ENCODE measurements at regions not wholly inside any gene's neighbourhood (a gene's known extent, or its start where the extent isn't known, plus 50 kb on each side); places are given as distances from the start of the nearest gene placed in this dataset.

DNA sequence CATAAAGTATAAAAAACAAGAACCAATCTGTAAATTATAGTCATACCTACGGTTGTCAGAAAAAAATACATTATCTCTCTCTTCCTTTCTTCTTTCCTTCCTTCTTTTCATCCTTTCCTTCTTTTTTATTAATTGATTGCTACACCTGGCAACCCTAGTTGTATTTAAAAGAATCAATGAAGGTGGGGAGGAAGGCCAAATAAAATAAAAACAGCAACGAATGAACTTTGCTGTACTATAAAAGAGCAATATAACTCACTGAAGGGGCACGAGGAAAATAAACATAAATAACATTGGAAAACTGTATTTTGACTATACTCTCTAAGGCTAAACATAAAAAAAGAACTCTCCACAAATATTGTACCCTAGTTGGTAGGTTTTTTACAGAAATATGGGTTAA lies 898.2 kb upstream of the USP15 start:
- intact Hi-C loops (cut with DNase I, micrococcal nuclease) = no loop called here
- DNase-seq (no peak), ATAC-seq (ENCODE audit: poor library complexity) (no peak)
- no peaks in the 10 kb centered on the region for H3K4me1 Mint-ChIP-seq (ENCODE audit: low read depth)
- H3K4me3 ChIP-seq (ENCODE audit: low read length) = no peak overlapping the region
- no peaks in the 10 kb centered on the region for H3K36me3 ChIP-seq (ENCODE audit: insufficient read depth, low read length)
- H3K9me3 ChIP-seq (ENCODE audit: control insufficient read depth in 1 of 2, insufficient read depth in 1 of 2, low read length in 2 of 2) = peaks cover 0 to 15% of the 10 kb centered on the region in 2 experiments
- no peak overlapping the region for H3K27ac Mint-ChIP-seq
- H3K27me3 Mint-ChIP-seq = no peaks in the 10 kb centered on the region
- no peaks in the 10 kb centered on the region for H3K27me3 ChIP-seq (ENCODE audit: control insufficient read depth in 1 of 2, insufficient read depth in 2 of 2, low read length in 2 of 2)
- TF ChIP-seq, protein P1, sequence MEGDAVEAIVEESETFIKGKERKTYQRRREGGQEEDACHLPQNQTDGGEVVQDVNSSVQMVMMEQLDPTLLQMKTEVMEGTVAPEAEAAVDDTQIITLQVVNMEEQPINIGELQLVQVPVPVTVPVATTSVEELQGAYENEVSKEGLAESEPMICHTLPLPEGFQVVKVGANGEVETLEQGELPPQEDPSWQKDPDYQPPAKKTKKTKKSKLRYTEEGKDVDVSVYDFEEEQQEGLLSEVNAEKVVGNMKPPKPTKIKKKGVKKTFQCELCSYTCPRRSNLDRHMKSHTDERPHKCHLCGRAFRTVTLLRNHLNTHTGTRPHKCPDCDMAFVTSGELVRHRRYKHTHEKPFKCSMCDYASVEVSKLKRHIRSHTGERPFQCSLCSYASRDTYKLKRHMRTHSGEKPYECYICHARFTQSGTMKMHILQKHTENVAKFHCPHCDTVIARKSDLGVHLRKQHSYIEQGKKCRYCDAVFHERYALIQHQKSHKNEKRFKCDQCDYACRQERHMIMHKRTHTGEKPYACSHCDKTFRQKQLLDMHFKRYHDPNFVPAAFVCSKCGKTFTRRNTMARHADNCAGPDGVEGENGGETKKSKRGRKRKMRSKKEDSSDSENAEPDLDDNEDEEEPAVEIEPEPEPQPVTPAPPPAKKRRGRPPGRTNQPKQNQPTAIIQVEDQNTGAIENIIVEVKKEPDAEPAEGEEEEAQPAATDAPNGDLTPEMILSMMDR (IDR thresholded peaks at IDR 0.05) = no peak
- no peaks in the 10 kb centered on the region for H3K9me3 Mint-ChIP-seq
- H3K4me3 Mint-ChIP-seq = no peak overlapping the region
- no peaks in the 10 kb centered on the region for H3K36me3 Mint-ChIP-seq (ENCODE audit: low read depth)
- ChIA-PET POLR2A (no interaction called here), CTCF (no interaction called here)
- H3K4me1 ChIP-seq (ENCODE audit: insufficient read depth, low read length) = no peaks in the 10 kb centered on the region
- H3K27ac ChIP-seq (ENCODE audit: low read depth in 1 of 2, low read length in 2 of 2) = no peak overlapping the region

DNA sequence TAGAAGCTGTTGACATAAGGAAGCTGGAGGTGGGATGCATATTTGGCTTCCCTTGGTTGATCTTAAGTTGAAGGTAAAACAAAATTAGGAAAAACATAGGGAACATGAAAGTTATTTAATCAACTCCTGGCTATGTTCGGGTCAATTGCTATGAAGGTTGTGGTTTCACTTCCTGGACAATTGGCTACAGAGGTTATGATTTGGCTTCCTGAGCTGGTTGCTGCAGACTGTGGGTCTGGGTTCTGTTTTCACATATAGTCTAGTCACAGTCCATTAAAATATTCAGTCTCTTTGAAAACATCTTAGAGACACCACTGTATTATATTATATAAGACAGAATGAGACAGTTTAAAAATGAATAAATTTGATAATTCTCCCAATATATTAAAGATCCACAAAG lies 895.2 kb upstream of the USP15 start:
- CTCF ChIA-PET = no interaction called here
- Mint-ChIP-seq H3K9me3 (no peaks in the 10 kb centered on the region), H3K4me3 (no peak overlapping the region), H3K27me3 (no peaks in the 10 kb centered on the region), H3K27ac (no peak overlapping the region), H3K4me1 (ENCODE audit: low read depth) (no peaks in the 10 kb centered on the region), H3K36me3 (ENCODE audit: low read depth) (no peaks in the 10 kb centered on the region)
- no peaks in the 10 kb centered on the region for H3K36me3 ChIP-seq (ENCODE audit: insufficient read depth, low read length)
- H3K27me3 ChIP-seq (ENCODE audit: control insufficient read depth in 1 of 2, insufficient read depth in 2 of 2, low read length in 2 of 2) = no peaks in the 10 kb centered on the region
- no peaks in the 10 kb centered on the region for H3K4me1 ChIP-seq (ENCODE audit: insufficient read depth, low read length)
- POLR2A ChIA-PET = no interaction called here
- H3K4me3 ChIP-seq (ENCODE audit: low read length) = no peak overlapping the region
- H3K27ac ChIP-seq (ENCODE audit: low read depth in 1 of 2, low read length in 2 of 2) = no peak overlapping the region
- TF ChIP-seq, protein P1 (IDR thresholded peaks at IDR 0.05) = no peak
- intact Hi-C loops (cut with DNase I, micrococcal nuclease) = no loop called here
- DNase-seq (no peak), ATAC-seq (ENCODE audit: poor library complexity) (no peak)
- peaks cover 0 to 5% of the 10 kb centered on the region in 2 experiments for H3K9me3 ChIP-seq (ENCODE audit: control insufficient read depth in 1 of 2, insufficient read depth in 1 of 2, low read length in 2 of 2)

DNA sequence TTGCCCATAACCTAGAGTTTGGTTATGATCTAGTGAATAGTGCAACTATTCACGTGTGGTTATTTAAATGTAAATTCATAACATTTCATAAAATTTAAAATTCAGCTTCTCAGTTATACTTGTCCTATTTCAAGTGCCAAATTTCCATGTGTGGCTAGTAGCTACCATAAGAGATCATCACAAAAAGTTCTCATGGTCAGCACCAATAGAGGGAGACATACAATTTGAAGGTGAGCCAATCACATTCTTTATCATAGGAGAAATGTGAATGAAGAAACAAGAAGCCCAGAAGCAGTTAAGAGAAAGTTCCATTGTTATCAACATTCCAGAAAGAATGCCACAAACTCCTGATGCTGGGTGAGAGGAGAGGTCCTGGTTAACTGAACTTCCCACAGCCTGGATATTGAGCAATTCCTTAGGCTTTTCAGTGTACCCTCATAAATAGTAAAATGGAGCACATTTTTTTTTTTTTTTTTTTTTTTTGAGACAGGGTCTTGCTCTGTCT lies 892.9 kb upstream of the USP15 start:
- no peak for ATAC-seq (ENCODE audit: poor library complexity)
- no peaks in the 10 kb centered on the region for H3K9me3 Mint-ChIP-seq
- no peaks in the 10 kb centered on the region for H3K4me1 Mint-ChIP-seq (ENCODE audit: low read depth)
- no peaks in the 10 kb centered on the region for H3K27me3 Mint-ChIP-seq
- H3K4me3 ChIP-seq (ENCODE audit: low read length) = no peak overlapping the region
- no peaks in the 10 kb centered on the region for H3K36me3 ChIP-seq (ENCODE audit: insufficient read depth, low read length)
- CTCF ChIA-PET = no interaction called here
- no peaks in the 10 kb centered on the region for H3K27me3 ChIP-seq (ENCODE audit: control insufficient read depth in 1 of 2, insufficient read depth in 2 of 2, low read length in 2 of 2)
- no peaks in the 10 kb centered on the region for H3K4me1 ChIP-seq (ENCODE audit: insufficient read depth, low read length)
- no peak overlapping the region for H3K27ac Mint-ChIP-seq
- POLR2A ChIA-PET = no interaction called here
- no peak for DNase-seq
- intact Hi-C loops (cut with DNase I, micrococcal nuclease) = no loop called here
- TF ChIP-seq, protein P1 (IDR thresholded peaks at IDR 0.05) = no peak
- H3K4me3 Mint-ChIP-seq = no peak overlapping the region
- H3K9me3 ChIP-seq (ENCODE audit: control insufficient read depth in 1 of 2, insufficient read depth in 1 of 2, low read length in 2 of 2) = peaks cover 0 to 6% of the 10 kb centered on the region in 2 experiments
- no peaks in the 10 kb centered on the region for H3K36me3 Mint-ChIP-seq (ENCODE audit: low read depth)
- H3K27ac ChIP-seq (ENCODE audit: low read depth in 1 of 2, low read length in 2 of 2) = no peak overlapping the region
